ENCODE measurements at regions not wholly inside any gene's neighbourhood (a gene's known extent, or its start where the extent isn't known, plus 50 kb on each side); places are given as distances from the start of the nearest gene placed in this dataset.

GRCh38 chr11:69953356-69953755 is 124.8 kb upstream of the ANO1 start:
- no peak for DNase-seq

GRCh38 chr11:69954756-69955155 is 123.4 kb upstream of the ANO1 start:
- DNase-seq, result no peak

GRCh38 chr11:69956669-69957190 is 121.4 kb upstream of the ANO1 start:
- DNase-seq, result no peak

GRCh38 chr11:69957849-69958248 is 120.3 kb upstream of the ANO1 start:
- DNase-seq, result no peak

- no peak for DNase-seq
Measured at GRCh38 chr11:69958308-69958707, 119.8 kb upstream of the ANO1 start.

- no peak for DNase-seq
Measured at GRCh38 chr11:69959461-69959860, 118.7 kb upstream of the ANO1 start.

GRCh38 chr11:69961738-69962137 is 116.4 kb upstream of the ANO1 start:
- DNase-seq, result no peak

GRCh38 chr11:69962152-69962551 is 116.0 kb upstream of the ANO1 start:
- no peak for DNase-seq

- no peak for DNase-seq
Measured at GRCh38 chr11:69963533-69964246, 114.4 kb upstream of the ANO1 start.

GRCh38 chr11:69964247-69964643 is 113.9 kb upstream of the ANO1 start:
- no peak for DNase-seq

- DNase-seq, result no peak
Measured at GRCh38 chr11:69965821-69966582, 112.1 kb upstream of the ANO1 start.

- no peak for DNase-seq
Measured at GRCh38 chr11:69966583-69966835, 111.6 kb upstream of the ANO1 start.

GRCh38 chr11:69966910-69967483 is 111.1 kb upstream of the ANO1 start:
- no peak for DNase-seq

GRCh38 chr11:69967484-69967883 is 110.6 kb upstream of the ANO1 start:
- DNase-seq, result no peak

GRCh38 chr11:69968396-69969347 is 109.4 kb upstream of the ANO1 start:
- DNase-seq, result no peak

GRCh38 chr11:69969890-69970784 is 108.0 kb upstream of the ANO1 start:
- DNase-seq, result no peak

GRCh38 chr11:69970785-69971535 is 107.2 kb upstream of the ANO1 start:
- DNase-seq, result no peak

GRCh38 chr11:69971741-69972140 is 106.4 kb upstream of the ANO1 start:
- DNase-seq, result no peak

GRCh38 chr11:69972351-69972802 is 105.7 kb upstream of the ANO1 start:
- no peak for DNase-seq

- no peak for DNase-seq
Measured at GRCh38 chr11:69974528-69974927, 103.6 kb upstream of the ANO1 start.

GRCh38 chr11:69975822-69976221 is 102.3 kb upstream of the ANO1 start:
- no peak for DNase-seq
